CD14-positive monocyte (primary cell): ENCODE measurements at regions not wholly inside any gene's neighbourhood (a gene's known extent, or its start where the extent isn't known, plus 50 kb on each side); places are given as distances from the start of the nearest gene placed in this dataset.

ENCODE experiments used
- DNase-seq, 3 donors: peaks; one replicate each; pipeline ENCODE4 v3.0.0-alpha.2; 2011 to 2022
- H2AFZ ChIP-seq: 2 replicates; pipeline ENCODE4 v1.6.0; 2012; ENCODE audit warnings: mild to moderate bottlenecking, low read depth, low read length, inconsistent platforms; ENCODE audit not compliant: insufficient read depth, poor library complexity, severe bottlenecking
- H3K27ac ChIP-seq, 2 donors: 1 replicate in 1 of 2; 2 replicates in 1 of 2; pipeline ENCODE4 v1.5.1; 2012 to 2013; ENCODE audit warnings: low read length in 2 of 2, control low read depth in 1 of 2, inconsistent platforms in 1 of 2, low read depth in 1 of 2, mild to moderate bottlenecking in 1 of 2
- H3K27me3 ChIP-seq, 2 donors: one replicate each; pipeline versions ENCODE4 v1.6.0 to v1.6.1; 2011 to 2013; ENCODE audit warnings: low read length in 2 of 2; ENCODE audit not compliant: control insufficient read depth in 2 of 2, insufficient read depth in 2 of 2
- H3K36me3 ChIP-seq, 2 donors: replicated peaks in 1 of 2; 1 replicate in 1 of 2; 2 replicates in 1 of 2; pipeline versions ENCODE4 v1.5.1 to v1.6.1; 2012 to 2013; ENCODE audit warnings: low read length in 2 of 2, control low read depth in 1 of 2, inconsistent platforms in 1 of 2, mild to moderate bottlenecking in 1 of 2; ENCODE audit not compliant: insufficient read depth in 2 of 2, control insufficient read depth in 1 of 2
- H3K4me1 ChIP-seq, 2 donors: 1 replicate in 1 of 2; 2 replicates in 1 of 2; pipeline versions ENCODE4 v1.5.1 to v1.6.1; 2012 to 2013; ENCODE audit warnings: low read length in 2 of 2, control low read depth in 1 of 2, inconsistent platforms in 1 of 2, mild to moderate bottlenecking in 1 of 2, moderate library complexity in 1 of 2; ENCODE audit not compliant: insufficient read depth in 2 of 2, control insufficient read depth in 1 of 2
- H3K4me2 ChIP-seq: replicated peaks from 2 replicates; pipeline ENCODE3; 2012; ENCODE audit warnings: low read length, moderate library complexity, mild to moderate bottlenecking; ENCODE audit not compliant: poor library complexity, severe bottlenecking; ENCODE audit errors: extremely low read depth
- H3K4me3 ChIP-seq, 3 experiments: fragments of 200-600 bp in 1 of 3; sonication (generic) in 1 of 3; replicated peaks in 1 of 3; 1 replicate in 2 of 3; 2 replicates in 1 of 3; pipeline ENCODE4 v1.5.1; 2011 to 2013; ENCODE audit warnings: low read length in 3 of 3, mild to moderate bottlenecking in 3 of 3, control low read depth in 2 of 3, low read depth in 2 of 3, inconsistent platforms in 1 of 3, moderate library complexity in 1 of 3
- H3K79me2 ChIP-seq: 2 replicates; pipeline ENCODE4 v1.6.0; 2012; ENCODE audit warnings: mild to moderate bottlenecking, control low read depth, inconsistent platforms, low read length, moderate library complexity; ENCODE audit not compliant: insufficient read depth
- H3K9ac ChIP-seq: 2 replicates; pipeline ENCODE4 v1.6.0; 2017; ENCODE audit warnings: low read length, mild to moderate bottlenecking; ENCODE audit not compliant: insufficient read depth, poor library complexity, severe bottlenecking
- H3K9me3 ChIP-seq, 2 donors: replicated peaks in 1 of 2; 1 replicate in 1 of 2; 2 replicates in 1 of 2; pipeline versions ENCODE4 v1.5.1 to v1.6.1; 2012 to 2013; ENCODE audit warnings: low read length in 2 of 2, control low read depth in 1 of 2; ENCODE audit not compliant: control insufficient read depth in 1 of 2, insufficient read depth in 1 of 2
- H4K20me1 ChIP-seq: 2 replicates; pipeline ENCODE4 v1.6.0; 2012; ENCODE audit warnings: mild to moderate bottlenecking, low read length, control low read depth, moderate library complexity; ENCODE audit not compliant: insufficient read depth
- H3K27ac Mint-ChIP-seq, 7 donors: one replicate each; pipeline ENCODE4 v1.8.0; 2020; ENCODE audit warnings: mild to moderate bottlenecking in 7 of 7, mixed read lengths in 7 of 7, moderate library complexity in 6 of 7, inconsistent platforms in 2 of 7
- H3K27me3 Mint-ChIP-seq, 3 donors: one replicate each; pipeline ENCODE4 v1.8.0; 2021 to 2022; ENCODE audit warnings: low read depth in 3 of 3, mild to moderate bottlenecking in 3 of 3, mixed read lengths in 3 of 3, moderate library complexity in 3 of 3, inconsistent platforms in 1 of 3
- H3K36me3 Mint-ChIP-seq, 2 donors: one replicate each; pipeline ENCODE4 v1.8.0; 2020; ENCODE audit warnings: mixed read lengths in 2 of 2, inconsistent platforms in 1 of 2, mild to moderate bottlenecking in 1 of 2
- H3K4me1 Mint-ChIP-seq: one replicate; pipeline ENCODE4 v1.8.0; 2020; ENCODE audit warnings: mild to moderate bottlenecking, mixed read lengths
- H3K4me3 Mint-ChIP-seq, 2 donors: one replicate each; pipeline ENCODE4 v1.8.0; 2020; ENCODE audit warnings: mild to moderate bottlenecking in 2 of 2, mixed read lengths in 2 of 2, moderate library complexity in 1 of 2
- H3K9me3 Mint-ChIP-seq, 7 donors: one replicate each; pipeline ENCODE4 v1.8.0; 2020 to 2022; ENCODE audit warnings: mixed read lengths in 7 of 7, mild to moderate bottlenecking in 6 of 7, moderate library complexity in 6 of 7, inconsistent platforms in 2 of 7
- CTCF ChIP-seq: fragments of 200-600 bp; IDR thresholded peaks from one replicate; pipeline ENCODE4 v1.8.0; 2022; ENCODE audit warnings: antibody characterized with exemption, mild to moderate bottlenecking
- WGBS: methylation state at CpG from one replicate; pipeline ENCODE4 v1.1.5; 2013; ENCODE audit warnings: missing lambda C conversion rate; ENCODE audit not compliant: insufficient coverage; 5-methylcytosine and 5-hydroxymethylcytosine counted together
- intact Hi-C, 2 donors: fragments of 100-400 bp; cut with micrococcal nuclease; formaldehyde crosslinking; loops; one replicate each; pipeline versions ENCODE4 v1.15.0 to v1.15.1; 2023

- no peak for DNase-seq
- Mint-ChIP-seq H3K27ac (peak overlapping the region in 1 of 7 donors; percentile 2), H3K4me3 (no peak overlapping the region), H3K4me1 (no peaks in the 10 kb centered on the region), H3K9me3 (peaks cover 0 to 4% (median 2%) of the 10 kb centered on the region in 7 donors), H3K27me3 (peaks cover 36 to 49% (median 43%) of the 10 kb centered on the region in 3 donors), H3K36me3 (no peaks in the 10 kb centered on the region)
- H3K36me3 ChIP-seq = no peaks in the 10 kb centered on the region
- no peaks in the 10 kb centered on the region for H3K9me3 ChIP-seq
- H4K20me1 ChIP-seq = no peaks in the 10 kb centered on the region
- H3K27me3 ChIP-seq = peaks cover 2 to 7% of the 10 kb centered on the region in 2 donors
- WGBS = 93% methylated on average over 39 of the region's 39 CpGs
- H3K27ac ChIP-seq = no peak overlapping the region
- H3K4me1 ChIP-seq = no peaks in the 10 kb centered on the region
- H3K4me2 ChIP-seq = no peak overlapping the region
- no peak for TF ChIP-seq CTCF
- no peaks in the 10 kb centered on the region for H3K79me2 ChIP-seq
- H2AFZ ChIP-seq = no peak overlapping the region
- intact Hi-C loops = no loop called here
- no peak overlapping the region for H3K4me3 ChIP-seq
- H3K9ac ChIP-seq = no peak overlapping the region
These were observed 185.6 kb downstream of the RTP5 start for GRCh38 chr2:242054881-242055801.

GRCh38 chr2:242056026-242056425 is 186.5 kb downstream of the RTP5 start:
- DNase-seq = no peak
- H3K4me3 Mint-ChIP-seq = no peak overlapping the region
- Histone ChIP-seq H3K27me3 (peaks cover 0 to 4% of the 10 kb centered on the region in 2 donors), H3K27ac (no peak overlapping the region), H2AFZ (no peak overlapping the region), H3K36me3 (no peaks in the 10 kb centered on the region), H3K4me3 (no peak overlapping the region), H3K79me2 (no peaks in the 10 kb centered on the region), H3K9me3 (peaks cover 4% of the 10 kb centered on the region in 2 donors), H3K4me1 (no peaks in the 10 kb centered on the region), H3K9ac (no peak overlapping the region), H4K20me1 (no peaks in the 10 kb centered on the region), H3K4me2 (no peak overlapping the region)
- TF ChIP-seq CTCF = no peak
- intact Hi-C loops = no loop called here
- WGBS = 86% methylated on average over 5 of the region's 10 CpGs
- H3K36me3 Mint-ChIP-seq = no peaks in the 10 kb centered on the region
- no peak overlapping the region for H3K27ac Mint-ChIP-seq
- H3K4me1 Mint-ChIP-seq = no peaks in the 10 kb centered on the region
- H3K9me3 Mint-ChIP-seq = peaks cover 3 to 13% (median 9%) of the 10 kb centered on the region in 7 donors
- H3K27me3 Mint-ChIP-seq = peaks cover 36 to 47% (median 39%) of the 10 kb centered on the region in 3 donors
